GM21825 (cell line): ENCODE measurements at regions not wholly inside any gene's neighbourhood (a gene's known extent, or its start where the extent isn't known, plus 50 kb on each side); places are given as distances from the start of the nearest gene placed in this dataset.
"Not testable (repeated sequence)": the region's sequence is repeated elsewhere in the genome, so short reads cannot be mapped to it uniquely, and the experiment has no call there.

Experiments
- ATAC-seq: cut with Tn5 transposase; IDR thresholded peaks from one replicate; pipeline ENCODE4 v1.9.1; 2021; ENCODE audit warnings: mild to moderate bottlenecking, moderate library complexity; ENCODE audit not compliant: unreplicated experiment

- no peak for ATAC-seq
These were observed 121.5 kb downstream of the XCL2 start for GRCh38 chr1:168422203-168422847.

GRCh38 chr1:168421399-168422004, 122.3 kb downstream of the XCL2 start:
- ATAC-seq = no peak

- ATAC-seq = no peak
These were observed 123.6 kb downstream of the XCL2 start for GRCh38 chr1:168420177-168420576.

- ATAC-seq = no peak
These were observed 124.1 kb downstream of the XCL2 start for GRCh38 chr1:168419736-168420135.

GRCh38 chr1:168416220-168416619, 127.6 kb downstream of the XCL2 start:
- ATAC-seq = no peak

GRCh38 chr1:168414914-168415313, 128.9 kb downstream of the XCL2 start:
- ATAC-seq = no peak

GRCh38 chr1:168410464-168410863, 129.8 kb downstream of the TBX19 start:
- no peak for ATAC-seq

GRCh38 chr1:168408884-168409283, 128.2 kb downstream of the TBX19 start:
- ATAC-seq = peak; percentile 70

- no peak for ATAC-seq
These were observed 127.8 kb downstream of the TBX19 start for GRCh38 chr1:168408539-168408865.

- no peak for ATAC-seq
These were observed 127.3 kb downstream of the TBX19 start for GRCh38 chr1:168407832-168408538.

GRCh38 chr1:168405906-168406549, 125.4 kb downstream of the TBX19 start:
- ATAC-seq = no peak

- no peak for ATAC-seq
These were observed 122.5 kb downstream of the TBX19 start for GRCh38 chr1:168403140-168403539.

GRCh38 chr1:168402466-168402865, 121.8 kb downstream of the TBX19 start:
- ATAC-seq = not testable (repeated sequence)

GRCh38 chr1:168401341-168401740, 120.7 kb downstream of the TBX19 start:
- no peak for ATAC-seq

GRCh38 chr1:168400139-168400538, 119.5 kb downstream of the TBX19 start:
- ATAC-seq = no peak

- no peak for ATAC-seq
These were observed 117.1 kb downstream of the TBX19 start for GRCh38 chr1:168397806-168398205.

GRCh38 chr1:168396940-168397684, 116.4 kb downstream of the TBX19 start:
- no peak for ATAC-seq

- ATAC-seq = no peak
These were observed 115.8 kb downstream of the TBX19 start for GRCh38 chr1:168396508-168396907.

GRCh38 chr1:168394858-168395257, 114.2 kb downstream of the TBX19 start:
- ATAC-seq = no peak

- ATAC-seq = no peak
These were observed 112.4 kb downstream of the TBX19 start for GRCh38 chr1:168392958-168393549.
